ENCODE measurements at regions not wholly inside any gene's neighbourhood (a gene's known extent, or its start where the extent isn't known, plus 50 kb on each side); places are given as distances from the start of the nearest gene placed in this dataset.
"Not testable (repeated sequence)": the region's sequence is repeated elsewhere in the genome, so short reads cannot be mapped to it uniquely, and the experiment has no call there.

- DNase-seq, result no peak
Observed at GRCh38 chr4:29240641-29241040, 1479.5 kb upstream of the PCDH7 start.

GRCh38 chr4:29243054-29243453, 1477.1 kb upstream of the PCDH7 start:
- DNase-seq, result no peak

- no peak for DNase-seq
Observed at GRCh38 chr4:29243851-29244250, 1476.3 kb upstream of the PCDH7 start.

GRCh38 chr4:29259556-29259955, 1460.6 kb upstream of the PCDH7 start:
- no peak for DNase-seq

DNA sequence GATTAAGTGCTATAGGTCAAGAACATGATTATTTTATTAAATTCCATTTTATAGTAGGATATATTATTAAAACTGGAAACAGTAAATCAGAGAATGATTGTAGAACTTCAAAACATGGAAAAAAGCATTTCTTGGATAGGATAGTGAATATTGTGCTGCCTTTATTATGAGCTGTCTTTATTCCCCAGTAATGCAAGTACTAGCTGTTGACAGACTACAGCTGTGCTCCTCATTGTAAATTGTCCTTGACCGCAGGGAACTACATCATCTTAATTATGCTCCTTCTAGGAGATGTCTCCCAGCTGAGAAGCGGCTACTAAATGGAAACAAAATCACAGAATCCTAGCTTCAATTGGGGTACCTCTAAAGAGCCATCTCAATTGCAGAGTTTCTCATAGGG, 1457.2 kb upstream of the PCDH7 start:
- DNase-seq, result no peak

DNA sequence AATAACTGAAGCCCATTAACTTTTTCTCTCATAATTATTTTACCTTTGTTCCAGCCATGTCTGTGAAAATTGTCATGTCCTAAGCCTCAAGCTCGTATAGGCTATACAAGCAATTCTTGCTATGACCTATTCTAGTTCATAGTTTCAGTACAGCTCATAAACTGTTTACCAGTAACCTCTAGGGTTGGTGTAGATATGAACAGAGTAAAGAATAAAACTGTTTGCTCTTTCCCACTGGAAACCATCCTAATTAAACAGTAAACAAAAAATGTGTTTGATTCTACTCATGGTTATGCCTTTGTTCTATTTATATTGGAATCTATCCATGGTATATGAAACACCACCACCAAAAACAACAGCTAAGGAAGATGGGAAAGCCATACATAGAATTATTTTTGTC, 1444.0 kb upstream of the PCDH7 start:
- no peak for DNase-seq

DNA sequence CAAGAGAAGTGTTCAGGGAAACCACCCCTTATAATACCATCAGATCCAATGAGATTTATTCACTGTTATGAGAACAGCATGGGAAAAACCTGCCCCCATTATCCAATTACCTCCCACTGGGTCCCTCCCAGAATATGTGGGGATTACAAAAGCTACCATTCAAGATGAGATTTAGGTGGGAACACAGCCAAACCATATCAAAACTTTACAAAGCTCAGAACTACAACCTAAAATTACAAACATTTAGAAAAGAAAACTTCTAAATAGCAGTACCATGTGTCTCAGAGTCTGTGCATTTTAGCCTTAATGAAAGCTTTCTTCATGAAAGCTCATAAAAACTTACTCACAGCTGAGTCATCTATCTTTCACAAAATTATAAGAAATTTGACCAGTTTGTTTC, 1442.8 kb upstream of the PCDH7 start:
- DNase-seq, result no peak

DNA sequence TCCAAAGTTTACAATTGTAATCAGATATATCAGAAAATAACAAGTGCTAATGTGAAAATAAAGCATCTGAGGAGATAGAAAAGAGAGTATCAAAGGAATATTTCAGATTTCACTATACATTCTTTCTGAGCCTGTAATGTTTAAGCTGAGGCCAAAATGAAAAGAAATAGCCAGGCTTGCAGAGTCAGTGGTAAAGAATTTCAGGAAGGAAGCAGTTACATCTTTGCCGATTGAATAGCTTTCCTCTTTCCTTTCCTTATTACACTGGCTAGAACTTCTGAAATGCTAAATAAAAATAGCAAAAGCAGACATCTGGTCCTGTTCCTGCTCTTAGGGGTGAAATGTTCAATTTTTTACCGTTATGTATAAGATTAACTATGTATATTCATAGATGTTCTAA, 1441.6 kb upstream of the PCDH7 start:
- DNase-seq, result no peak

GRCh38 chr4:29289118-29289517, 1431.1 kb upstream of the PCDH7 start:
- DNase-seq, result no peak

DNA sequence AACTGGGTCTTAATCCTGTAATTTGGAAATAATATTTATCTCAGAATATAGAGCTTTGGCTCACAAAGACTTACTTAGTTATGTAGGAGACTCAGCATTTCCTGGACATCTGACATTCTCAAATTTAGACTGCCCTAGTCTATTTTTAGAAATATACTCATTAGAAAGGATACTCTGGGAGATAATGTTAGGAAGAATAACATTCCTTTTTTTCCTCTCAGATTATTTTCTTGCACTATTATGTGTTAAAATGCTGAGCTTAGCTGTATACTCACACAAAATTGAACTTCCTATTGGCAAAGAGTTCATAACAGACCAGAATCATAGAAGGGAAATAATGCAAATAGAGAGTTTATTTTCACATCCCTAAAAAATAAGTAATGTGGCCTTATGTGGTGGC, 1424.9 kb upstream of the PCDH7 start:
- DNase-seq, result no peak

- no peak for DNase-seq
Observed at GRCh38 chr4:29304595-29304994, 1415.6 kb upstream of the PCDH7 start.

DNA sequence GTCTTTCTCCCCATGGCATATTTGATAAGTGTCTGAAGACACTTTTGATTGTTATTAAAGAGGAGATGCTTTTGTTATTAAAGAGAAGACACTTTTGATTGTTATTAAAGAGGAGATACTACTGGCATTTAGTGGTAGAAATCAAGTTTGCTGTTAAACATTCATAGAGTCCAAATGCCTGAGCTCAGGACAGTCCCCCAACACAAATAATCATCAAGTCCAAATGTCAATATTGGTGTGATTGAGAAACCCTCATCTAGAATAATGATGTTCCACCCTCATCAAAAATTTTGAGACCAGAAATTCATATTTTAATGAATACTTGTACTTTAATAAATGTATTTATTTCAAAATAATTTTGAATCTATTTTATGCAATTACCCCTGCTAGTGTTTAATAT, 1412.9 kb upstream of the PCDH7 start:
- DNase-seq, result no peak

- DNase-seq, result no peak
Observed at GRCh38 chr4:29307755-29308154, 1412.4 kb upstream of the PCDH7 start.

GRCh38 chr4:29309050-29309449, 1411.1 kb upstream of the PCDH7 start:
- no peak for DNase-seq

- no peak for DNase-seq
Observed at GRCh38 chr4:29310252-29310651, 1409.9 kb upstream of the PCDH7 start.

DNA sequence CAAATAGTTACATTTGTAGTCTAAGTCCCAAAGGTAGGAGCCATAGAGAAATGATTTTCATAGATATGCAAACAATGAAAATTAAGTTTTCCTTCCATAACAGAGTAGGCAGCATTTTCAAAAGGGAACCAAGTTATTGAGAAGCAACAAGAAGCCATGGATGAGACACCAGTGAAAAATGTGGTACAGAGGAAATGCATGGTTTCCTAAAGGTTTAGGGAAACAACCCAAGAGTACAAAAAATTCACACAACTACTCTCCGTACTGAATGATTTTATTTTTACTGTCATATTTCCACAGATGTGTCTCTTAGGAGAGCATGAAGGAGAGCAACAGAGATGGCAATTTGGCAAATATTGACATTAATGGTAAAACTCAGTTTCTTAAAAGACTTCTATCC, 1408.9 kb upstream of the PCDH7 start:
- DNase-seq, result no peak

DNA sequence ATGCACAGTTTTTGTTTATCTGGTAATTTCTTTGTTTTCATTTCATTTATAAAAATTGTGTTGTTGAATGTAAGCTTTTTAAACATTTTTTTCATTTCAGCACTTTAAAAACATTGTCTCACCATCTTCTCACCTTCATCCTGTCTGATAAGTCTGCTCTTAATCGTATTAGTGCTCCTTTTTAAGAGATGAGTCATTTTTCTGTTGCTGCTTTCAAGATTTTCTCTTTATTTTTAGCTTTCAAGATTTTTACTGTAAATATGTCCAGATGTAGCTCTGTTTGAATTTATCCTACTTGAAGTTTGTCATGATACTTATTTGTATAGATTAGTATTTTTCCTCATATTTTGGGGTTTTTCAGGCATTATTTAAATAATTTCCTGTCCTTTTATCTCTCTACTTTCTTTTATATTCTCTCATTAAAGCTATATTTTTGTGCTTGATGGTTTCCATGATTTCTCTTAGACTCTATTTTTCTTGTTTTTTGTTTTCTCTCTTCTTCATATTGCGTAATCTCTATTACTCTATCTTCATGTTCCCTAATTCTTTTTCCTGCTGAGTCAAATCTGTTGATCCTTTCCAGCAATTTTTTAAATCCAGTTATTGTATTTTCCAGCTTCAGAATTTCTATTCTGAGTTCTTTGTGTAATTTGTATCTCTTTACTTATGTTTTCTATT, 1400.4 kb upstream of the PCDH7 start:
- no peak for DNase-seq

DNA sequence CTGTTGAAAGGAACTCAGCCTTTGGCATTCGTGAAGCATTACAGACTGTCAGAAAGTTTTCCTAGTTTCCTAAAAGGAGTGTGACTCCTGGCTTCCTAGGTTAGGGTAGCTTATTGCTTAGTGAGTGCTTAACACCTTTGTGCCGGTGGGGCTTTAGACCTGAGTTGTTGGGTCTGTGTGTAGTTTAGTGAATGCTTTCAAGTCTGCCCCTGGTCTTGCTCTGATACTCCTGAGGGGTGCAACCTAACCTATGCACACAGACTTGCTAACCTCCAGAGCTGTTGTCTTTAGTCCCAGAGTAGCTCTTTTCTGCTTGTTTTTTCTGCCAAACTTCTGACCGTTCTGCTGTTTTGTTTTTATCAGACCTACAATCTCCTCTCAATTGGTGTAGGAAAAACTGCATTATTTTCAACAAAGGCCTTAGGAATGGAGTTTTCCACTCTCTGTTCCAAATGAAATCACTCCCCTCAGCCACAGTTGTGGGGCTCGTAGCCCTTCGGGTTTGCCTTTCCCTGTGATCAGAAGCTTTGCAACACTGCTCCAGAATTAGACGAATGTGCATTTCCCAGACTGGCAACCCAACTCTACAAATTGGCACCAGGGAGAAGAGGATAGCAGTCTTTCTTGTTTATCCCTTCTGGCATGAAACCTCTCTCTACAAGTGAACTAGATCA, 1399.1 kb upstream of the PCDH7 start:
- no peak for DNase-seq

GRCh38 chr4:29326004-29326403, 1394.2 kb upstream of the PCDH7 start:
- no peak for DNase-seq

GRCh38 chr4:29326816-29327215, 1393.4 kb upstream of the PCDH7 start:
- no peak for DNase-seq

DNA sequence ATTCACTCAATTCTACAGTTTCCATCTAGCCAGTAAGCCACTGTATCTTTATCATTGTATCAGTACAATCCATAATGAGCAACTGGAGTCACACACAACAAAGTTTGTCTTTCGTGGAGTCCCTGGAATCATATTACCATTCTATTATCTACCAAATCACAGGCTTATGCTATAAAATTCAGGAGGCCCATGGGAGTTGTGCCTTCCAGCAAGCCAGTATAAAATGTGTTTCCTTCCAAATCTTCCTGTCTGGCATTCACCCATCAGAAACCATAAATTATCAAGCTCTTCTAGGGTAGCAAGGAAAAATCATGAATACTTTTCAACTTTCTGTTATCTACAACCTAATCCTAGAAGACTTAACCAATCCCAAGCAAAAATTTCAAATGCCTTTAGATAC, 1383.3 kb upstream of the PCDH7 start:
- DNase-seq, result no peak

GRCh38 chr4:29372971-29373370, 1347.2 kb upstream of the PCDH7 start:
- DNase-seq, result no peak

GRCh38 chr4:29375716-29376115, 1344.5 kb upstream of the PCDH7 start:
- DNase-seq, result no peak

DNA sequence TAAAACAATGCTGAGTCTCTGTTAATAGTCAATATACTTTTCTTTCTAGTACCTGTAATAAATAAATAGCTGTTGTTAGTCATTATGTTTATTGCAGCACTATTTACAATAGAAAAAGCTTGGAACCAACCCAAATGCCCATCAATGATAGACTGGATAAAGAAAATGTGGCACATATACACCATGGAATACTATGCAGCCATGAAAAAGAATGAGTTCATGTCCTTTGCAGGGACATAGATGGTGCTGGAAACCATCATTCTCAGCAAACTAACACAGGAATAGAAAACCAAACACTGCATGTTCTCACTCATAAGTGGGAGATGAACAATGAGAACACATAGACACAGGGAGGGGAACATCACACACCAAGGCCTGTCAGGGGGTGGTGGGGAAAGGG, 1341.9 kb upstream of the PCDH7 start:
- DNase-seq, result not testable (repeated sequence)

- no peak for DNase-seq
Observed at GRCh38 chr4:29390921-29391320, 1329.2 kb upstream of the PCDH7 start.
